HG02678 (cell line): ENCODE measurements at regions not wholly inside any gene's neighbourhood (a gene's known extent, or its start where the extent isn't known, plus 50 kb on each side); places are given as distances from the start of the nearest gene placed in this dataset.
A peak's percentile ranks its signal among the peaks of the same experiment; 100 is the strongest.
"Not testable (repeated sequence)": the region's sequence is repeated elsewhere in the genome, so short reads cannot be mapped to it uniquely, and the experiment has no call there.

Source experiments
- ATAC-seq: cut with Tn5 transposase; IDR thresholded peaks from one replicate; pipeline ENCODE4 v1.9.1; 2021; ENCODE audit warnings: mild to moderate bottlenecking, moderate library complexity; ENCODE audit not compliant: unreplicated experiment

DNA sequence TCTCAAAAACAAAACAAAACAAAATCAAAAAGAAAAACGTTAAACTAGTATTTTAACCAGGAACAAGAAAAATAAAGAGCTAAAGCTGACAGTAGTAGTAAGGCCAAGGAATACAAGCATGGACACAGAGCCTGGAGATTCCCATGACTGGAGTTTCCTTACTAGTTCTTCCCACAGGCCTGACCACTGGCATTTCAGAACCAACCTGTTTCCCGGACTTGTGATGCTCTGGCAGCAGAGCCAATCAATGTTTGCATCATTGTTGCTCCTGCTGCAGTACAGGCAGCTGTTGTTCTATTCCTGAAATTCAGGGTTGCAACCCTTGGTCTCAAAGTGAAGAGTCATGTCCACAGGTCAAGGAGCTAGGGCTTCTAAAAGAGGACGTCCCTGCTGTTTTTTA is 111.3 kb upstream of the WARS2 start:
- ATAC-seq, result no peak

DNA sequence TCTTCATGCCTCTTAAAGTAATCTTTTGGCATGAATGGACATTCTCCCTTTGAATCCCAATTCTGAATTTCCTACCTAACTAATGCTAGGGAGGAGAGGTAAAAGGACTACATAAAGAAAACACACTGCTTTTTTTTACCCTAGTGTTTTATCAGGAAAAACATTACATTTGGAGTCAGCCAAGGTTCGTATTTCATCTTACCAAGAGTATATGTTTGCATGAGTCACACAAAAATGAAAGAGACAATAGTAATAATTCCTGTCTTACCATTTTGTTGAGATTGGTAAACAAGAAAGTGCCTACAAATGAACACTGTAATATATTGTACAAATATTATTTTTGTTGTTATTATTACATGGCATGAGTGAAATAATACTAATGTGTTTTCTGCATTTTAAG is 112.9 kb upstream of the WARS2 start:
- ATAC-seq, result no peak

DNA sequence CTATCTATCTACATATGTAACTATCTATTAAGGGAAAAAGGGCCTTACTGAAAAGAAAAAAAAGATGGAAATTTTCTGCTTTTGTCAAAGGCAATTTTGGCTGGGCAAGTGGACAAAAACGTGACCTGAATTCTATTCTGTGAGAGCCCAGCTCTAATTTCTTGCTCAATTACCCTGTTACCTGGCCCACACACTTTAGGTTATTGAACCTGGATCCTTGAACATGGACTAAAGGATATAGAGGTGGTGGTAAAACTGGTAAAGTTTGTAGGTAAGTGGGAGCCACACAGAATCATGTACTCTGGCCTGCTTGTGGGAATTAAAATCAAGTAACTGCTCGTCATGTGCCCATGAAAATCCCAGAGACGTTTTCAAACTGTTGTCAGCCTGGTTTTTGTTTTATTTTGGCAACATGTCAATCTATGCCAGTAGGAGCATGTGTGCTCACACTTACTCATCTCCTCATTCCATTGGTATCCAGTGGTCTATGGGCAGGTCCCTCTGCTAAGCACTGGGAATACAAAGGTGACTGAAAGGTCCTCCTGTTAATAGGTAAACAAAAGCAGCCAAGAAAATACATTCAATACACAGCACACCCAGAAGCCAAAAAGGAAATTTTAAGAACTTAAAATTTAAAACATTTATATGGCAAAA is 113.7 kb upstream of the WARS2 start:
- ATAC-seq, result no peak

DNA sequence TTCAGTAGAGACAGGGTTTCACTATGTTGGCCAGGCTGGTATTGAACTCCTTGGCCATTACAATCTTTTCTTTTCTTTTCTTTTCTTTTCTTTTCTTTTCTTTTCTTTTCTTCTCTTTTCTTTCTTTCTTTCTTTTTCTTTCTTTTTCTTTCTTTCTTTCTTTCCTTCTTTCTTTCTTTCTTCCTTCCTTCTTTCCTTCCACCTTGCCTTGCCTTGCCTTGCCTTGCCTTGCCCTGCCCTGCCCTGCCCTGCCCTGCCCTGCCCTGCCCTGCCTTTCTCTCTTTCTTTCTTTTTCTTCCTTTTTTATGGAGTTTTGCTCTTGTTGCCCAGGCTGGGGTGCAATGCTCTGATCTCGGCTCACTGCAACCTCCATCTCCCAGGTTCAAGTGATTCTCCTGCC is 112.5 kb upstream of the HAO2 start:
- not testable (repeated sequence) for ATAC-seq

DNA sequence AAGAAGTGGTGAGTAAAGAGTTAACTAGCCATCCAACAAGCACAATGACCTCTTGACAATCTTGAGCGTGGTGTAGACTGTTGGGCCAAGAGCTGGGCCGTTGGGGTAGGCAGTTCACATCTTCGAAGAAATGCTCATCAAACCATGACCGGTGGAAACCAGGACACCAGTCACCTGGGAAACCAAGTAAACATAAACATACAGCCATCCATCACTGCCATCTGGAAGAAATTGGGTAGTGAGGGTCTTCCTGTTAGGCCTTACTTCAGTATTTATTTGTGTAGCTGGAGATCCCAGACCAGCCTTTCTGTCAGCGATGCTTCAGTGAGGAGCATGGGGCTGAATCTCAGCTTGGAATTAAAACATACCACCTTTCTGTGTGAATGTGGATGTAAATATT is 108.1 kb upstream of the HAO2 start:
- ATAC-seq, result no peak

DNA sequence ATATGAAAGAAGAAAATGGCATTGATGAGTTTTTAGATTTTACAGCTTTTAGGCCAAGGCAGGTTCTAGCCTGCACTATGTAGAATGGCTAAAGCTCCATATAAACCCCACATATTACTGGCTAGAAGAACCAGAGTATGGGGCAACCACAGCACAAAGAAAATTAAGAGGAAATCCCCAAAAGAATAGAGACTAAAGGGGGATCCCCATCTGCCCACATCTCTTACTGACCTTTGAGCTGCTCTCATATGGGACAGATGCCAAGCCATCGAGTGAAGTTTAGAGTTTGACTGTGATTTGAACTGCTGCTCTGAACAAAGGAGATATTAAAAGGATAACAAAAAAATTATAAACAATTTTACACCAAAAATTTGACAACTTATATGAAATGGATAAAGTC is 102.2 kb upstream of the HAO2 start:
- ATAC-seq, result peak; percentile 95

DNA sequence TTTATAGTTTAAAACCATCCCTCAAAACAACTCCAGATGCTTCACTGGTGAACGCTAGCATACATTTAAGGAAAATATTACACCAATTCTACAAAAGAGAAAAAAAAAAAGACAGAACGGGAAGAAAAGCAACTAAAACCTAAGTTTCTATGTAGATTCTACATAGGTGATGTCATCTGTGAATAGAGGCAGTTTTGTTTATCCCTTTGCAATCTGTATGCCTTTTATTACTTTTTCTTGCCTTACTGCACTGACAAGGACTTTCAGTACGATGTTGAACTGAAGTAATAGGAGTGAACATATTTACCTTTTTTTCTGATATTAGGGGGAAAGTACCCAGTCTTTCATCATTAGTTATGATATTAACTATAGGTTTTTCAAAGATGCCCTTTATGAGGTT is 101.7 kb upstream of the HAO2 start:
- peak; percentile 44 for ATAC-seq

DNA sequence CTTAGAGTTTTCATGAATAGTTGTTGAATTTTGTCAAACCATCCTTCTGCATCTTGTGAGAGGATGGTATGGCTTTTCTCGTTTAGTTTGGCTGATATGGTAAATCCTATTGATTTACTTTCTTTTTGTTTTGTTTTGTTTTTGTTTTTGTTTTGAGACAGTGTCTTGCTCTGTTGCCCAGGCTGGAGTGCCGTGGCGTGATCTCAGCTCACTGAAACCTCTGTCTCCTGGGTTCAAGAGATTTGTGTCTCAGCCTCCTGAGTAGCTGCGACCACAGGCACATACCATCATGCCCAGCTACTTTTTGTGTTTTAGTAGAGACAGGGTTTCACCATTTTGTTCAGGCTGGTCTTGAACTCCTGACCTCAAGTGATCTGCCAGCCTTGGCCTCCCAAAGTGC is 101.3 kb upstream of the HAO2 start:
- ATAC-seq, result peak; percentile 29

DNA sequence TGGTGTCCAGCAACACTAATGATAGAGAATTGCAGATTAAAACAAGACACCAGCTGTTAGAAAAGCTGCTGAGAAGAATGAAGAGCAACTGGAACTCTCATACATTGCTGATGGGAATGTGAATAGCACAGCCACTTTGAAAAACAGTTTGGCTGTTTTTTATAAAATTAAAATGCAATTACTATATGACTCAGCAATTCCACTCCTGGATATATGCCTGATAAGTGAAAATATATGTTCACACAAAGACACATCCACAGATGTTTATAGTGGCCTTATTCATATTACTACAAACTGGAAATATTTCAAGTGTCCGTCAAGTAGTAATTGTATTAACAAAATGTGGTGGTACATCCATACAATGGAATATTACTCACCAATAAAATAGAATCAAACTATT is 99.7 kb upstream of the HAO2 start:
- ATAC-seq, result no peak

DNA sequence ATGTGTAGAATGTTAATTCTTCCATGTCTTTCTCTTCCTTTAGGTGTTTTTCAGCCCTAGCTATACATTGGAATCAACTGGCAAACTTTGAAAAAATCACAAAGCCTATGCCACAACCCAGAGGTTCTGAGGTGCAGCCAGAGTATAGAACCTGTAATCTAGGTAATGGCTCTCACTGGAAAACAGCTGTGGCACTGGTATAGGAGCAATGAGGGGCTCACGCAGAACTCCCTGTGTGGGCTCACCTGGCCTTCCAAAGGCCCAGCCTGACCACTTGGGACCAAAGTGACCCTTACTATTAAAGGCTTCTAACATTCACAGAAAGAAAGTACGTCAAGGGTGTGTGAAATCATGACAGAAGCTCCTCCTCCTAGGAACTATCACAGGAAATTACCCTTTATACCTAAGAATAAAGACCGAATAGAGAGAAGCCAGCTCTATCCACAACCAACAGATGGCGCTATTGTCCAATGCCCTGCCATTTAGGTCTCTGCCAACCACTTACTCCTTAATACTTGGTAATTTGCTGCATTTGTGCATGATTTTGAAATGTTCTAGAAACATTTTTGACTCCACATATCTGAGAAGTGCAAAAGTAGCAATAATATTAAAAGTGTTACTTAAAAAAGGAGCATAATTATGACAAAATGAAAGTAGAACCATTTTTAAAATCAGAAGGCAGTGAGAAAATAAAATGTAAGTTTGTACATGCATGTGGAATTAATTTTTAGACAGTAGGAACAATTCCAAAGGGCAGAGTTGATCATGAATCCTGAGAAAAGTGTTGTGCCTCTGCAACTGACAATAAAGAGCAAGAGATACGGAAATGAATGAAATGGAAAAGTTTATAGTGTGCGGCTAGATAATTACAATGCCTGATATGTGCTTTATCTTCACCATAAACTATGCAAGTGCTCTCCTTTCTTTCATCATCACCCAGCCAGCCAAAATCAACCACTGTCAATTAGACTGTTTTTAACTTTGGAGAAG is 93.1 kb upstream of the HAO2 start:
- peak; percentile 63 for ATAC-seq

DNA sequence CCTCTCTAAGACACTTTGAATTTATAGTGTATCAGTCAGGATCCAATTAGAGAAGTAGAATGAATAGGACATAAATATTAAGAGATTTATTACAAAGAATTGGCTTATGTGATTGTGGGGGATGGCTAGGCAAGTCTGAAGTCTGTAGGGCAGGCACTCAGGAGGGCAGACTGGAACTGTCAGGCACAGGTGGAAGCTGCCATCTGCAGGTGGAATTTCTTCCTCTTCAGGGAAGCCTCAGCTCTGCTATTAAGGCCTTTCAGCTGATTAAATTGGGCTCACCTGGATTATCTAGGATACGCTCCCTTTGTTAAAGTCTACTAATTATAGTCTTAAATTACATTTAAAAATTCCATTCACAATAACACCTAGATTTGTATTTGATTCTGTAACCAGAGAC is 92.0 kb upstream of the HAO2 start:
- no peak for ATAC-seq

DNA sequence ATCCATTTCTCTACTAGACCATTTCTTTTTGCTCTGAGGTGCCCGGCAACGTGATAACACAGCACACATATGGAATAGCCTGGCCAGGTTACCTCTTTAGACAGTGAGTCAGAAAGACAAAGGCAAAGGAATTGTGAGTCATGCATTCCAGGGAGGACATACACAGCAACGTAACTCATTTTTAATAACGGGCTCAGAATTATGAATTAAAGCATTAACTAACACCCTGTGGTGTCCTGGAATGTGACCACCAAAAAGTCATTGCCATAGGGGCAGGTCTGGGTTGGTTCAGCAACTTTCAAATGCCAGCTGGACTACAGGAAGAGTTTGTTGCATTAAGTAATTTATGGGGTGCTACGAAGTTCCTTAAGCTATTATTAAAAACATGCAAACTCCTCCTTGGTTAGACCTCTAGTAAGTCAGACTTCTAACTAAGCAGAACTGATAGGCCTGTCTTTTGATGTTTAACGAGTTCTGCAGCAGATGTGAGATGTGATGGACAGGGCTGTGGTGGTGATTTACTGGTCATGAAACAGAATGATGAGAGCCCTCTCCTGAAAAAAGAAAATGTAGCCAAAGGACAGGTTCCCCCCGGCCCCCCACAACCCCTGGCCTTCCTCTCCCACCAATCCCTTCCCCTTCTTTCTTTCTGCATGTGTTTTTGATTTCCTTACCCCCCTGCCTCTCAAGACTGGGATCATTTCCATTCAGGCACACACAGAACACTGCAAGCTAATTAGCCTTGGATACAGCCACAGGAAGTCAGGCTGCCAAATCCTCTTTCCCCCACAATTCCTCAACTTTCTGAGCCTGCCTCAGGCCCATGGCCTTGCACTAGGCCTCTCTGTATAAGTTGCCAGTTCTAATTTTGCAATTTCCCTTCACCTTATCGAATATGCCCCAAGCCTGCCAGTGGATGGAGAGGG is 88.9 kb upstream of the HAO2 start:
- no peak for ATAC-seq

DNA sequence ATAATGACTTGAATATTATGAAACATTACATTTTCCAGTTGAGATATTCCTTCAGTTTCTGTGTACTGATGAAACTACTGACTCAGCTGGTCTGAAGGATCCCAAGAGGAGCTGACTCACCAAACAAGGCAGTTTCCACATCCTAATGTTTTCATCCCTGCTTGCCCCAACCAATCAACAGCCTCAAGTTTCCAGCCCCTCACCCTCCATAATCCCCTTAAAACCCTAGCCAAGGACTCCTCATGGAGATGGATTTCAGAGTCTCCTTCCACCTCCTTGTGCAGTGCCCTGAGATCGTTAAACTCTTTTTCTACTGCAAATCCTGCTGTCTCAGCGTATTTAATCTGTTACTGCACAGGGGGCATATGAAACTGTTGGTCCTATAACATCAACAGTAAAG is 83.1 kb upstream of the HAO2 start:
- ATAC-seq, result no peak

DNA sequence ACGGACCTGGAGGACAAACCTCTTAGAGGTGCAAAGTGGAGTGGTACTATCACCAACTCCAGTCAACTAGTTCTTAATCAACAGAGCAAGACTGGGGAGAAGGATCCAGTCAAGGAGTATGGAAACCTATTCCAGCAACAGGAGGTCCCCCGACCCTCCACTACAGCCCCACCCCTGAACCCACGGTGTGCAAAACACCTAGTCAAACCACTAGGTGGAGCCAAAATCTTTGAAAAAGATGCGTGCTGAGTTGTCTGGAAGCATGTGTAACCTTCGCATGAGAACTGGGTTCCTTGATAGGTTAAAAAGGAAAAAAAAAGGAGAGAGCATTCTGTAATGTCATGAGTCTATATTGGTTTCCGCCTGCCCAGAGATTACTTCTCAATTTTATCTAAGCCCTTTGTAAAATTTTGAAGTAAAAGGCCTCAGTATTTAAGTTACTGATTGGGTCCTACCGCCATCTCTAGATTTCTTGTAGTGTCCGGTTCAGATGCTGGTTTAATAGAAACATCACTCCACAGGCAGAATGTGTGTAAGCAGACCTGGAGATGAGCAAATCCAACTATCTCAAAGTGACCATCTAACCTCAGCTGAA is 81.9 kb upstream of the HAO2 start:
- ATAC-seq, result peak; percentile 62

DNA sequence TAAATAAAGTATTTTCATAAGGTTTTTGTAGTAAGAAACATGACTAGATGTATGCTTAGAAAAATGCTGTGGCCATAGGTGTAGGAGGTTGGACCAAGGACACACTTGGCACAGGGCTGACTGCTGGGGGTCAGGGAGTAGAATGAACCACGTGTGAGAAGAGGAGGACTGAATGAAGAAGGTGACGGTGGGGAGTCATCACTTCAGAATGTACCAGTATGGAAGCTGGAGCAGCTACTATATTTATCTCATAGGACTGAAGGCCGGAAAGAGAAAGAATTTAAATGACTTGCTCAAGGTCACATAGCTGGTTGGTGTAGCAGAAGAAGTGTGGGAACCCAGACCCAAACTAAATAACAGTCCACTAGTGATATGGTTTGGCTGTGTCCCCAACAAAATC is 79.8 kb upstream of the HAO2 start:
- no peak for ATAC-seq

DNA sequence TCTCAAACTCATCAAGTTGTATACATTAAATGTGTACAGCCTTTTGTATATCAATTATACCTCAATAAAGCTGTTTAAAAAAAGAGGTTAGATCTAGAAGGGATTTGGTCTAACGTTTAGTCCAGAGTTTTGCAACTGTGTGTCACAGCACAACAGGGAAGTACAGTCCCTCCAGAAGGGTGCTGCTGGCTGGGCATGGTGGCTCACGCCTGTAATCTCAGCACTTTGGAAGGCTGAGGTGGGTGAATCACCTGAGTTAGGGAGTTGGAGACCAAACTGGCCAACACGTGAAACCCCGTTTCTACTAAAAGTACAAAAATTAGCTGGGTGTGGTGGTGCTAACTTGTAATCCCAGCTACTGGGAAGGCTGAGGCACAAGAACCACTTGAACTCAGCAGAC is 78.3 kb upstream of the HAO2 start:
- ATAC-seq, result no peak

DNA sequence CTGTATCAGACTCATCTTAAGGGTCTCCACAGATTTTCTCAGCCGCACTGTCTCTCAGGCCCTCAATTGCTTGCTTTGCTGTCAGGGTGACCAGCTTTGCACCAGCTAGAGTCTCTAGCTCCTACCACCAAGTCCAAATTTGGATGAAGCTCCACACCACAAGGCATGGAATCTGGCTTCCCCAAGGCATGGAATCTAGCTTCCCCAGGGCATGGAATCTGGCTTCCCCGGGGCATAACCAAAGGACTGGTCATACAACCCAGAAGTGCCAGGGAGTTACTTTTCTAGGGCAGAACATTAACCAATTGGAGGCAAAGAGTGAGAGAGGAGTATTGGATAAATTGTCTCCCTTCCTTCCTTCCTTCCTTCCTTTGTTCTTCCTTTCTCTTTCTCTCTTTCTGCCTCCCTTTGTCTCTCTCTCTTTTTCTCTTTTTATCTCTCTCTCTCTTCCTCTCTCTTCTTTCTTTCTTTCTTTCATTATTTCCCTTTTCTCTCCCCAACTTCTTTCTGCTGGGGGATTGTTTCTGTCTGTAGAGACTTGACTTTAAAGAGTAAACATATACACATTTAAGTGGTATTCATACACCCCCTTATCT is 76.9 kb upstream of the HAO2 start:
- no peak for ATAC-seq

DNA sequence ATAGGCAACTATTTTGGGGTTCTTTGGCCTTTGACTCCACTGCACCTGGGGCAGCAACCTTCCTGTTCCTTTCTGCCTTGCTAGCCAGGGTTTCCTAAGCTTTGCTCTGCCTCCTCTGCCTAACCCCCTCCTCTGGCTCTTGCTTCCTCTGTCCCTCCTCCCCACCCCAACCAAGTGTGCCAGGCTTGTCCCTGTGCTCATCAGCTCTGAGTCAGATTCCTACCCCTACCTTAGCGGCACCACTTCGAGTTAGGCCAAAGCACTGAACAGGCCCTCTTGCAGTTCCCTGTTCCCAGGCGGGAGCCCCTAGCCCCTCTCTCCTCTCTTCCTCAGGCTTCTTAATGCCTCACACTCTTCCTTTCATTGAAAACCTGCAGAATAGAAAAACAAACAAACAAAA is 74.8 kb upstream of the HAO2 start:
- no peak for ATAC-seq

DNA sequence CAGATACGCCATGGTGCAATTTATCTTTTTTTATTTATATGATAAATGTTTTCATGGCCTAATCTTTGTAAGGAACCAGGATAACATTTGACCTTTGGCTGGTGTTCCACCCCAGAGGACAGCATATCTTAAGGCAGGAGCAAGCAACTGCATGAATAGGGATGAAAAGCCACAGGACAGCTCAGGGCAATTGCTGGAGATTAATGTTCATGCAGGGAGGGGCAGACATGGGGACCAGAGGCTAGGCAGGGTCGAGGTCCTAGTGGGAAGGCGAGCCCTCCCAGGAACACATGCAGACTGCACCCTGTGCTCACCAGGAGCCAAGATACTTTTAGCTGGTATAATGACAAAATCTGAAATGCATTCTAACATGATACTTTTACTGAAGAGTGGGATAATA is 74.4 kb upstream of the HAO2 start:
- no peak for ATAC-seq

DNA sequence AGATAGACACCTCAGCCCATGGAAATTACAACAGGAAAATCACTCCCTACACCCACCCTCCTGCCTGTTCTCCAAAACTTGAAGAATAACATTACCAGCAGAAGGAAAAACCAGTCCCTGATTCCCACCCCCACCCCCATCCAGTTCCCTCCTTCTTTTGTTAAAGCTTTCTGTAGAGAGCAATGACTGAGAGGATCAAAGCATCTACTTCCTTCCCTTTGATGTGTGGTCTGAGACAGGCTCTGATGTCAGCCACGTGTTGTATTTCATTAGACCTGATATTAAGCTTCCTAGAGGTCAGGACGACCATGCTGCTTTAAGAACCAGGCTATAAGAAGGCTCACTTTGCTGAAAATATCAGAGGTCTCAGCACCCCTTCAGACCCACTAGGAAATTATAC is 73.9 kb upstream of the HAO2 start:
- peak; percentile 38 for ATAC-seq
